ENCODE measurements at regions not wholly inside any gene's neighbourhood (a gene's known extent, or its start where the extent isn't known, plus 50 kb on each side); places are given as distances from the start of the nearest gene placed in this dataset.
"Not testable (repeated sequence)": the region's sequence is repeated elsewhere in the genome, so short reads cannot be mapped to it uniquely, and the experiment has no call there.

DNA sequence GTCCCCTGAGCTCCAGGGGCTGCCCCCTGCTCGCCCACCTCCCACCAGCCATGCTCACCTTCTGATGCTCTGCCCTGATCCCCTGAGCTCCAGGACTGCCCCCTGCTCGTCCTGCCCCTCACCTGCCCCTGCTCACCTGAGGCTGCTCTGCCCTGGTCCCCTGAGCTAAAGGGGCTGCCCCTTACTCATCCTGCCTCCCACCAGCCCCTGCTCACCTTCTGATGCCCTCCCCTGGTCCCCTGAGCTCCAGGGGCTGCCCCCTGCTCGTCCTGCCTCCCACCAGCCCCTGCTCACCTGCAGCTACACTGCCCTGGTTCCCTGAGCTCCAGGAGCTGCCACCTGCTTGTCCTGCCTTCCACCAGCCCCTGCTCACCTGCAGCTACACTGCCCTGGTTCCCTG lies 247.2 kb downstream of the TMEM121 start:
- TF ChIP-seq, protein P1, sequence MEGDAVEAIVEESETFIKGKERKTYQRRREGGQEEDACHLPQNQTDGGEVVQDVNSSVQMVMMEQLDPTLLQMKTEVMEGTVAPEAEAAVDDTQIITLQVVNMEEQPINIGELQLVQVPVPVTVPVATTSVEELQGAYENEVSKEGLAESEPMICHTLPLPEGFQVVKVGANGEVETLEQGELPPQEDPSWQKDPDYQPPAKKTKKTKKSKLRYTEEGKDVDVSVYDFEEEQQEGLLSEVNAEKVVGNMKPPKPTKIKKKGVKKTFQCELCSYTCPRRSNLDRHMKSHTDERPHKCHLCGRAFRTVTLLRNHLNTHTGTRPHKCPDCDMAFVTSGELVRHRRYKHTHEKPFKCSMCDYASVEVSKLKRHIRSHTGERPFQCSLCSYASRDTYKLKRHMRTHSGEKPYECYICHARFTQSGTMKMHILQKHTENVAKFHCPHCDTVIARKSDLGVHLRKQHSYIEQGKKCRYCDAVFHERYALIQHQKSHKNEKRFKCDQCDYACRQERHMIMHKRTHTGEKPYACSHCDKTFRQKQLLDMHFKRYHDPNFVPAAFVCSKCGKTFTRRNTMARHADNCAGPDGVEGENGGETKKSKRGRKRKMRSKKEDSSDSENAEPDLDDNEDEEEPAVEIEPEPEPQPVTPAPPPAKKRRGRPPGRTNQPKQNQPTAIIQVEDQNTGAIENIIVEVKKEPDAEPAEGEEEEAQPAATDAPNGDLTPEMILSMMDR (conservative IDR thresholded peaks at IDR 0.05; ENCODE audit: low read depth, low read length): no peak
- no peak for DNase-seq (ENCODE audit: low read depth)
- no peak overlapping the region for H3K4me3 ChIP-seq (ENCODE audit: low read length)

DNA sequence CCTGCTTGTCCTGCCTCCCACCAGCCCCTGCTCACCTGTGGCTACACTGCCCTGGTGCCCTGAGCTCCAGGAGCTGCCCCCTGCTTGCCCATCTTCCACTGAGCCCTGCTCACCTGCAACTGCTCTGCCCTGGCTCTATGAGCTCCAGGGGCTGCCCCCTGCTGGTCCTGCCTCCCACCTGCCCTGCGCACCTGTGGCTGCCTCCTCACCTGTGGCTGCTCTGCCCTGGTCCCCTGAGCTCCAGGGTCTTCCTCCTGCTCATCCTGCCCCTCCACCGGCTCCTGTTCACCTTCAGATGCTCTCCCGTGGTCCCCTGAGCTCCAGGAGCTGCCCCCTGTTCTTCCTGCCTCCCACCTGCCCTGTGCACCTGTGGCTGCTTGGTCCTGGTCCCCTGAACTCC lies 247.6 kb downstream of the TMEM121 start:
- TF ChIP-seq, protein P1 (conservative IDR thresholded peaks at IDR 0.05; ENCODE audit: low read depth, low read length): no peak
- DNase-seq (ENCODE audit: low read depth): no peak
- no peak overlapping the region for H3K4me3 ChIP-seq (ENCODE audit: low read length)

DNA sequence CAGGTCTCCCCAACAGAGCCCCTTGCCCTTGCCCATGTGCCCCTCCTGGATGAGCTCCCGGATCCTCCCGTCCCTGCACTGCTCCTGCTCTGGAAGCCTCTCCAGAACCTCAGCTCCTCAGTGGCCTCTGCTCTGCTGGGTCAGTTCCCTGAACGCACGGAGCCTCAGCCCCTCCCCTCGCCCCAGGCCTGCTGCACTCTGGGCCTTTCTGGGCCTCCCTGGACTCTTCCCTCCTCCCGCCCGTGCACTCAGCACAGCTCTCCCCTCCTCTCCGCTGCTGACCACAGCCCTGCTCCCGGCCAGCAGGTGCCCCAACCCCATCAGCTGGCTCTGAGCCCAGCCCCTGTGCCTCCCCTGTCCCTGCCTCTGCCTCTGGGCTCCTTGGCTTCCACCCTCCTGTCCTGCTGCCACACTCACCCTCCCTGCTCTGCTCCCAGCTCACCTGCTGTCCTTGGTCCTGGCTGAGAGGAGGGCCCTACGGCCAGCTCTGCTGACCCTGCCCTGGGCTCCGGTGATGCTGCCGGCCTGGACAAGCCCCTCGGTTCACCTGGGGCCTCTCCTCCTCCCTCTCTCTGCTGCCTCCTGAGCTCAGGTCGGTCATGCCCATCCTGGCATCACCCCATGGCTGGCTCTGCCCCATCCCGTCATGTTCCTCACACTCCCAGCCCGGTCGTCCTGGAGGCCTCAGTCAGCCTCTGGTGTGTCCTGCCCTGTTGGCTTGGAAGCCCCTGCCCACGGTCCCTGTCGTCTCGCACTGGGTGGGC lies 248.4 kb downstream of the TMEM121 start:
- H3K4me3 ChIP-seq (ENCODE audit: low read length); DNase-seq (ENCODE audit: low read depth): not testable (repeated sequence)

DNA sequence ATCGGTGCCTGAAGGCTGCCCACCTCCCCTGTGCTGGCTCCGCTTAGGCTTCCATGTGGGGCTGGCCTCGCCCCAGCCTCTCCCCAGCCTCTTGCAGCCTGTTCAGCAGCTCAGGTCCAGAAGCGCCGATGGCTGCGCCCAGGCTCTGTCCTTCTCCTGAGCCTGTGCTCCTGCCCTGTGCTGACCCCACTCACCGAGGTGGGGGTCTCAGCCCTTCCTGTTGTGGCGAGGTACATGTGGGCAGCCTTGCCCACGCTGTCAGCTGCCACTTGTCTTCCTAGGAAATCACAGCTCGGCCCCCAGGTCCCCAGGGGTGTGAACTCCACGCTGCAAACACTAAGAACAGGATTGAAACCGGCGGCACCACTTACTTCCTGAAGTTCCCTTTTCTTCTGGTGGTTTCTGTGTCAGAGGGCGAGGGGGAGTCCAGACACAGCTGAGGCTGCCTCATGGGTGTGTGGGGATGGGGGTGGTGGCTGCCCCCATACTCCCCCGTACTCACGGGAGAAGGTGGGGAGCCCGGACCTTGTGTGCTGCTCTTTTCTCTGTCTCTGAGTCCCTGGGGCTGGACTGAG lies 249.1 kb downstream of the TMEM121 start:
- not testable (repeated sequence) for H3K4me3 ChIP-seq (ENCODE audit: low read length); DNase-seq (ENCODE audit: low read depth)

DNA sequence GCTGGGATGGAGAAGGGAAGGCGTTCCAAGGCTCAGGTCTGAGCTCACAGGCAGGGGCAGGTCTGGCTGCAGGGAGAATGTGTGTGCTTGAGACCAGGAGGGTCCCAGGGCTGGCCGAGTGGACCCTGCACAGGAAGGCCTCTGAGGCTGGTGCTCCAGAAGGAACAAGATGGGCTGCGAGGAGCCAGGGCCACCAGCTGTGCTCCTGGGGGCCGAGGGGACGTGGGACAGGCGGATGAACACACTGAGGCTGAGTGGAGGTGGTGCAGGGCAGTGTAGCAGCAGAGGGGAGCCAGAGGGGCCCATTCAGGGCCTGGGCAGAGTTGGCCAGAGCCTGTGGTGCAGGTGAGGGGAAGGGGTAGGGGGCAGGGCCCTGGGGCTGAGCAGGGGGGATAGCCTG lies 249.7 kb downstream of the TMEM121 start:
- not testable (repeated sequence) for DNase-seq (ENCODE audit: low read depth); H3K4me3 ChIP-seq (ENCODE audit: low read length)

DNA sequence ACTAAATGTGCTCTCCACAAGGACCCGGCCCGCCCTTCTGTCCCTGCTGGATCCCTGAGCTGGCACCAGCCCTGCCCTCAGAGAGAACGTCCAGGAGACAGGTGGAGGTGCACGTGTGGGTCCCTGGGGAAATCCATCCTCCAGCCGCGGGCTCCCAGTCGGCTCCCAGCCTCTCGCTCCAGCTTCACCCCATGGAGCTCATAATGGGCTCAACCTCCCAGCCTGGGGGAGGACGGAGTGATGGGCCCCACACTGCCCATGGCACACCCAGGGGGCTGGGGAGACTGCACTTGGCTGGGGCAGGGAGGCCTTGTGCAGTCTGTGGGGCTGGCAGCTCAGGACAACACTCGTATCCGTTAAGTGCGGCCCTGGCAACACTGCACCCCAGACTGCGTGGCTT lies 250.5 kb downstream of the TMEM121 start:
- no peak for DNase-seq (ENCODE audit: low read depth)
- no peak overlapping the region for H3K4me3 ChIP-seq (ENCODE audit: low read length)
- TF ChIP-seq, protein P1 (conservative IDR thresholded peaks at IDR 0.05; ENCODE audit: low read depth, low read length): no peak

DNA sequence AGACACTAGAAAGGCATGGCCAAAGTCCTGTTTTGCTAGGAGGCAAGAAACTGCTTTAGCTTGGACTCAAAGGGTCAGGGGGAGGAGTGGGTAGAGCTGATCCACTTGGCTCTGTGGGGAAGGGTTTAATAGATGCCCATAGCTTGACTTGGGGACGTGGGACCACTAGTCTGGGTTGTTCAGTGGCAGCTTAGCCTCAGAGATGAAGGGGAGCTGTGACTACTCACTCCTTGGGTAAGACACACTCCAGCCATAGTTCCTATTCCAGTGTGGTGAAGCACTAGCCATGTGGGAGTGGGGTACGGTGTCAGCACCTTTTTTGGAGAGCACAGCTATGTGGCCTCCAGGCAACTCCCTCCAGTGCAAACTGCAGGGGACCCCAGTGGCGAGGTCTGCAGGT lies 257.3 kb downstream of the TMEM121 start:
- H3K4me3 ChIP-seq (ENCODE audit: low read length): no peak overlapping the region
- TF ChIP-seq, protein P1 (conservative IDR thresholded peaks at IDR 0.05; ENCODE audit: low read depth, low read length): no peak
- DNase-seq (ENCODE audit: low read depth): no peak

DNA sequence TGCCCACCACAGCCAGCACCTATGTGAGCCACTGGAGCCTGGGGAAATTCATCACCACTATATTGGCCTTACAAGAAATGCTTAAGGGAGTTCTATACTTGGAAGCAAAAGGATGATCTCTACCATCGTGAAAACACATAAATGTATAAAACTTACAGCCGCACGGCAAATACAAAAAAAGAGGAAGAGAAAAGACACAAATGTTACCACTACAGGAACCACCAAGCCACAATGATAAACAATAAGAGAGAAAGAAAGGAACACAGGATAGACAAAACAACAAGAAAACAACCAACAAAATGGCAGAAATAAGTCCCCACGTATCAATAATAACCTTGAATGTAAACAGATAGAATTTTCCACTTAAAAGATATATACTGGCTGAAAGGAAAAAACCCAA lies 267.5 kb downstream of the TMEM121 start:
- TF ChIP-seq, protein P1 (conservative IDR thresholded peaks at IDR 0.05; ENCODE audit: low read depth, low read length): no peak
- no peak overlapping the region for H3K4me3 ChIP-seq (ENCODE audit: low read length)

More for the DNA sequence above, 267.5 kb downstream of the TMEM121 start:
- no peak for DNase-seq (ENCODE audit: low read depth)
